GM12892 (cell line): ENCODE measurements at regions not wholly inside any gene's neighbourhood (a gene's known extent, or its start where the extent isn't known, plus 50 kb on each side); places are given as distances from the start of the nearest gene placed in this dataset.

ENCODE experiments used
- POLR2A ChIP-seq: IDR thresholded peaks from 2 replicates; pipeline ENCODE4 v1.6.1; 2011; ENCODE audit warnings: low read depth, low read length, control low read depth
- POLR2AphosphoS5 ChIP-seq: IDR thresholded peaks from 2 replicates; pipeline ENCODE4 v1.6.1; 2011; ENCODE audit warnings: low read depth, low read length, control low read depth
- TAF1 ChIP-seq: IDR thresholded peaks from 2 replicates; pipeline ENCODE4 v1.6.1; 2011; ENCODE audit warnings: low read depth, mild to moderate bottlenecking, control low read depth, low read length, borderline replicate concordance

GRCh38 chr18:39842366-39842914 is 2112.6 kb upstream of the PIK3C3 start:
- TF ChIP-seq POLR2A (no peak), POLR2AphosphoS5 (no peak), TAF1 (no peak)
